Stimulated activated naive B cell treated with anti-CD40 and anti-IgM and Interleukin-4, amounts not matched to agents 10 μg/mL and 1 μg/mL and 100 μg/mL, for 72 hours (primary cell): ENCODE measurements at regions not wholly inside any gene's neighbourhood (a gene's known extent, or its start where the extent isn't known, plus 50 kb on each side); places are given as distances from the start of the nearest gene placed in this dataset.

Experiments
- ATAC-seq, 2 donors: fragments of 150-1000 bp; cut with Tn5 transposase; replicated peaks; 2 replicates each; pipeline ENCODE4 v1.10.0; 2021; ENCODE audit warnings: moderate library complexity in 1 of 2
- DNase-seq: peaks from one replicate; pipeline ENCODE4 v3.0.0; 2021
- H3K27ac Mint-ChIP-seq: one replicate; pipeline ENCODE4 v1.8.0; 2022; ENCODE audit warnings: mild to moderate bottlenecking, mixed read lengths
- H3K27me3 Mint-ChIP-seq, 2 donors: one replicate each; pipeline ENCODE4 v1.8.0; 2022; ENCODE audit warnings: mixed read lengths in 2 of 2
- H3K36me3 Mint-ChIP-seq, 2 donors: one replicate each; pipeline ENCODE4 v1.8.0; 2022; ENCODE audit warnings: mixed read lengths in 2 of 2, mild to moderate bottlenecking in 1 of 2
- H3K4me1 Mint-ChIP-seq, 2 donors: one replicate each; pipeline ENCODE4 v1.8.0; 2022; ENCODE audit warnings: mixed read lengths in 2 of 2, mild to moderate bottlenecking in 1 of 2
- H3K4me3 Mint-ChIP-seq, 2 donors: one replicate each; pipeline ENCODE4 v1.8.0; 2022; ENCODE audit warnings: mild to moderate bottlenecking in 2 of 2, mixed read lengths in 2 of 2, moderate library complexity in 1 of 2
- H3K9me3 Mint-ChIP-seq, 2 donors: one replicate each; pipeline ENCODE4 v1.8.0; 2022; ENCODE audit warnings: mixed read lengths in 2 of 2, mild to moderate bottlenecking in 1 of 2

DNA sequence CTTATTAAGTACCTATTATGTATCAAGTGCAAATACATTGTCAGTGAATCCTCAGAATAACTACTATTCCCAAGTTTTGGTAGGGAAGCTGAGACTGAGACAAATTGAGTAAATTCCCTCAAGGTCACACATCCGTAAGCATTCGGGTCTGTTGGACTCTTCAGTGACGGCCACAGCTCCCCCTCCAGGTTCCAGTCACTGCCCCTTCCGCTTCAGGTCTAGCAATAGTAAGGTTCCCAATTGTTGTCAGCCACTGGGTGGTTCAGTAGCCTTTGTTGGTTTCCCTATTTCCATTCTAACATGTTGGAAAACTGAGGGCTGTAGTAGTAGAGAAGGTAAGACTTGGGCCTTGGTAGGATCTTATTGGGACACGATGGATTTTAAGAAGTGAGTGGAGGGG lies 54.9 kb upstream of the TNRC6B start:
- DNase-seq (no peak), ATAC-seq (no peak)
- no peak overlapping the region for H3K27ac Mint-ChIP-seq
- no peak overlapping the region for H3K4me3 Mint-ChIP-seq
- no peaks in the 10 kb centered on the region for H3K9me3 Mint-ChIP-seq
- H3K4me1 Mint-ChIP-seq, result peaks cover 17 to 23% of the 10 kb centered on the region in 2 donors
- H3K36me3 Mint-ChIP-seq, result peaks cover 4 to 16% of the 10 kb centered on the region in 2 donors
- H3K27me3 Mint-ChIP-seq, result no peaks in the 10 kb centered on the region

DNA sequence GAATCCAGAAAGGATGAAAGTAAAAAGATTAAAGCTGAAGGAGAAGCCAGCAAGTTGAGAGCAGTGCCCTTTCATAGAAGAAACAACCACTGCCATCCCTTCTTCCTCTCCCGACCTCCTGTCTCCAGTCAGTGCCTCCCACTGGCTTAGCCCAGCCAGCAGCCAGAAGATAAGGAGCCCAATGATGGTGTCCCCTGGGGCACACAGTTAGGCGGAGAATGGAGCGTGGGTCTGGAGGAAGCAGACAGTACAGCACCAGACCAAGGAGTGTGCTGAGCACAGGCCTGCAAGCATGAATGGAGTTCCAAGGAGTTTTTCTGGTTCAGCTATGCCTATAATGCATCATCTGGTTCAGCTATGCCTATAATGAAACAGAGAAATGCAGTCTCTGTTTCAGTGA lies 54.3 kb upstream of the TNRC6B start:
- H3K9me3 Mint-ChIP-seq, result no peaks in the 10 kb centered on the region
- H3K27me3 Mint-ChIP-seq, result no peaks in the 10 kb centered on the region
- H3K4me3 Mint-ChIP-seq, result no peak overlapping the region
- peaks cover 4 to 16% of the 10 kb centered on the region in 2 donors for H3K36me3 Mint-ChIP-seq
- ATAC-seq (peak in 1 of 2 donors; percentile 16), DNase-seq (no peak)
- no peak overlapping the region for H3K27ac Mint-ChIP-seq
- H3K4me1 Mint-ChIP-seq, result peaks cover 13 to 21% of the 10 kb centered on the region in 2 donors
